Endodermal cell (in vitro differentiated cells): ENCODE measurements at regions not wholly inside any gene's neighbourhood (a gene's known extent, or its start where the extent isn't known, plus 50 kb on each side); places are given as distances from the start of the nearest gene placed in this dataset. TPM values are rescaled to one million over a fixed set of nuclear protein-coding genes. Genes with fewer than 3 reads are reported as not detected.

ENCODE experiments used
- DNase-seq: peaks from one replicate; pipeline ENCODE4 v3.0.0-alpha.2; 2017
- H3K27ac ChIP-seq: 2 replicates; pipeline ENCODE4 v1.5.1; 2013; ENCODE audit warnings: mild to moderate bottlenecking, low read depth, low read length, moderate library complexity
- H3K27me3 ChIP-seq: 2 replicates; pipeline ENCODE4 v1.6.1; 2013; ENCODE audit warnings: mild to moderate bottlenecking, low read length, moderate library complexity; ENCODE audit not compliant: insufficient read depth, control insufficient read depth, poor library complexity, severe bottlenecking
- H3K36me3 ChIP-seq: 2 replicates; pipeline ENCODE4 v1.7.0; 2013; ENCODE audit warnings: mild to moderate bottlenecking, low read length, moderate library complexity; ENCODE audit not compliant: control insufficient read depth, insufficient read depth
- H3K4me1 ChIP-seq: one replicate; pipeline ENCODE4 v1.7.0; 2013; ENCODE audit warnings: low read length; ENCODE audit not compliant: control insufficient read depth, insufficient read depth
- H3K4me3 ChIP-seq: 2 replicates; pipeline ENCODE4 v1.5.1; 2013; ENCODE audit warnings: mild to moderate bottlenecking, low read length, moderate library complexity
- H3K9ac ChIP-seq: 2 replicates; pipeline ENCODE4 v1.6.1; 2013; ENCODE audit warnings: mild to moderate bottlenecking, low read length, moderate library complexity; ENCODE audit not compliant: poor library complexity, severe bottlenecking; ENCODE audit errors: extremely low read depth
- H3K9me3 ChIP-seq: 2 replicates; pipeline ENCODE4 v1.6.1; 2013; ENCODE audit warnings: mild to moderate bottlenecking, low read length, moderate library complexity; ENCODE audit not compliant: control insufficient read depth
- H3K27ac Mint-ChIP-seq: 2 replicates; pipeline ENCODE4 v1.8.0; 2020; ENCODE audit warnings: mixed read lengths
- H3K27me3 Mint-ChIP-seq: 2 replicates; pipeline ENCODE4 v1.8.0; 2021; ENCODE audit warnings: mild to moderate bottlenecking, mixed read lengths; ENCODE audit not compliant: insufficient read depth
- H3K36me3 Mint-ChIP-seq: 2 replicates; pipeline ENCODE4 v1.8.0; 2020; ENCODE audit warnings: low read depth, mixed read lengths
- H3K4me1 Mint-ChIP-seq: 2 replicates; pipeline ENCODE4 v1.8.0; 2020; ENCODE audit warnings: mixed read lengths
- H3K4me3 Mint-ChIP-seq: 2 replicates; pipeline ENCODE4 v1.8.0; 2020; ENCODE audit warnings: mild to moderate bottlenecking, moderate library complexity, mixed read lengths
- H3K9me3 Mint-ChIP-seq: 2 replicates; pipeline ENCODE4 v1.8.0; 2020; ENCODE audit warnings: mild to moderate bottlenecking, mixed read lengths
- WGBS, 2 experiments: methylation state at CpG; one replicate each; pipeline versions ENCODE4 v1.1.5 to v1.1.7; 2013; ENCODE audit warnings: missing lambda C conversion rate in 2 of 2, mixed read lengths in 1 of 2; ENCODE audit not compliant: insufficient coverage in 1 of 2, insufficient read length in 1 of 2; 5-methylcytosine and 5-hydroxymethylcytosine counted together
- microRNA-seq: library from miRNA; unstranded; fragments of <30 nt; microRNA quantifications from one replicate; pipeline ENCODE4 v1.2.0, GENCODE V29; 2020; ENCODE audit warnings: borderline microRNAs expressed
- TF ChIP-seq, protein P1 (sequence below): fragments of 200-600 bp; sonication (generic); conservative IDR thresholded peaks from 2 replicates; pipeline ENCODE4 v1.5.0; 2021; ENCODE audit warnings: antibody characterized with exemption, mild to moderate bottlenecking

DNA sequence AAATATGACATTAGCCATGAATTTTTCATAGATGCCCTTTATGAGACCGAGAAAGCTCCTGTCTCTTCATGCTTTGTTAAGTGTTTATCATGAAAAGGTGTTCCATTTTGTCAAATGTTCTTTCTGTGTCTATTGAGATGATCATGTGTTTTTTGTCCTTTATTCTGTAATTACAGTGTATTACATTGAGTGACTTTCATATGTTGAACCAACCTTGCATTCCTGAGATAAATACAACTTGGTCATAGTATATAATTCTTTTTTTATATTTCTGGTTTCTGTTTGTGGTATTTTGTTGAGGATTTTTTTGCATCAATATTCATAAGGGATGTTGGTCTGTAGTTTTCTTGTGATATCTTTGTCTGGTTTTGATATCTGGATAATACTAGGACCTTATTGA, 52.9 kb upstream of the HPCAL1 start:
- Histone ChIP-seq H3K27ac (no peak overlapping the region), H3K9ac (no peak overlapping the region), H3K4me1 (no peaks in the 10 kb centered on the region), H3K9me3 (peaks cover 8% of the 10 kb centered on the region), H3K4me3 (no peak overlapping the region), H3K27me3 (no peaks in the 10 kb centered on the region), H3K36me3 (no peaks in the 10 kb centered on the region)
- TF ChIP-seq, protein P1, sequence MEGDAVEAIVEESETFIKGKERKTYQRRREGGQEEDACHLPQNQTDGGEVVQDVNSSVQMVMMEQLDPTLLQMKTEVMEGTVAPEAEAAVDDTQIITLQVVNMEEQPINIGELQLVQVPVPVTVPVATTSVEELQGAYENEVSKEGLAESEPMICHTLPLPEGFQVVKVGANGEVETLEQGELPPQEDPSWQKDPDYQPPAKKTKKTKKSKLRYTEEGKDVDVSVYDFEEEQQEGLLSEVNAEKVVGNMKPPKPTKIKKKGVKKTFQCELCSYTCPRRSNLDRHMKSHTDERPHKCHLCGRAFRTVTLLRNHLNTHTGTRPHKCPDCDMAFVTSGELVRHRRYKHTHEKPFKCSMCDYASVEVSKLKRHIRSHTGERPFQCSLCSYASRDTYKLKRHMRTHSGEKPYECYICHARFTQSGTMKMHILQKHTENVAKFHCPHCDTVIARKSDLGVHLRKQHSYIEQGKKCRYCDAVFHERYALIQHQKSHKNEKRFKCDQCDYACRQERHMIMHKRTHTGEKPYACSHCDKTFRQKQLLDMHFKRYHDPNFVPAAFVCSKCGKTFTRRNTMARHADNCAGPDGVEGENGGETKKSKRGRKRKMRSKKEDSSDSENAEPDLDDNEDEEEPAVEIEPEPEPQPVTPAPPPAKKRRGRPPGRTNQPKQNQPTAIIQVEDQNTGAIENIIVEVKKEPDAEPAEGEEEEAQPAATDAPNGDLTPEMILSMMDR, result no peak
- Mint-ChIP-seq H3K4me1 (no peaks in the 10 kb centered on the region), H3K9me3 (peaks cover 12% of the 10 kb centered on the region), H3K4me3 (no peak overlapping the region), H3K27ac (no peak overlapping the region), H3K36me3 (no peaks in the 10 kb centered on the region), H3K27me3 (no peaks in the 10 kb centered on the region)
- DNase-seq, result no peak
- WGBS, 2 experiments, result 84% methylated on average over 1 of the region's 1 CpG; no CpG with 5 or more reads in 1 of the 2 experiments

DNA sequence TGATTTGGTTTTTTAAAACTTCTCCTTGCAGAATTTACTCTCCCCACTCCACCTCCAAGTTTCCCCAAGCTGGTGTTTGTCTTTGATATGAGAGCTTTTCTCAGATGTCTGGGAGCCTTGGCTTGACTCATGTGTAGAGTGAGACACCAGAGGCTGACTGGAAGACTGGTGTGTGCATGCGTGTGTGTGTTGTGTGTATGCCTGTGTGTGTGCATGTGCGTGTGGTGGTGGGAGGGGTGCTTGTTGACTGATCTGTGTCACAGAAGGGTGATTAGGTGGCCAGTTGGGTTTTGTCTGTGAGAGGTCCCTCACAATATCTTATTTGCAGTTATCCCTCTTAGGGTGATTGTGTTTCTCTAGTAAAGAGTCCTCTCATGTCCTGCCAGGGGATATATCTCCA, 50.5 kb upstream of the HPCAL1 start:
- H3K4me3 ChIP-seq, result no peak overlapping the region
- no peaks in the 10 kb centered on the region for H3K36me3 Mint-ChIP-seq
- peaks cover 12% of the 10 kb centered on the region for H3K9me3 Mint-ChIP-seq
- H3K36me3 ChIP-seq, result no peaks in the 10 kb centered on the region
- H3K27me3 Mint-ChIP-seq, result no peaks in the 10 kb centered on the region
- no peak overlapping the region for H3K9ac ChIP-seq
- H3K27ac ChIP-seq, result no peak overlapping the region
- DNase-seq, result peak; percentile 35
- no peaks in the 10 kb centered on the region for H3K4me1 ChIP-seq
- WGBS, 2 experiments, result 94% methylated on average over 2 of the region's 2 CpGs; no CpG with 5 or more reads in 1 of the 2 experiments
- no peak overlapping the region for H3K27ac Mint-ChIP-seq
- no peaks in the 10 kb centered on the region for H3K4me1 Mint-ChIP-seq
- TF ChIP-seq, protein P1, result no peak
- H3K27me3 ChIP-seq, result no peaks in the 10 kb centered on the region
- peaks cover 8% of the 10 kb centered on the region for H3K9me3 ChIP-seq
- no peak overlapping the region for H3K4me3 Mint-ChIP-seq

DNA sequence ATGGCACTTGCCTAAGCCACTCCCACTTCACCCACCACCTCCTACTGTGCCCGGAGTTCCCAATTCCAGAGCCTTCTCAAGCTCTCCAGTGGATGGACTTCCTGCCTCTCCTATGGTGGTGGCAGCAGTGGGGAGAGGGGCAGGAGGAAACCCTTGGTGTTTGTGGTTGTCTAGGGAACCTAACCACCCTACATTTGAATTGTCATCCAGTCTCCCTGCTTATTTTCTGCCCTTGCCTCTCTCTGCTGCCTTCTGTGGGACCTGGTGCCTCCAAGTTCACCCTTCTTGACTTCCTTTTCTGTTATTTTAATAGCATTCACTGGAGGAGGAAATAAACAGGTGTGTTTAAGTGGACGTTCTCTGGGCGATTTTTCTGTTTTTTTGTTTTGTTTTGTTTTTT, 50.0 kb upstream of the HPCAL1 start:
- H3K4me3 ChIP-seq, result no peak overlapping the region
- Mint-ChIP-seq H3K27ac (no peak overlapping the region), H3K36me3 (no peaks in the 10 kb centered on the region), H3K4me3 (no peak overlapping the region), H3K4me1 (no peaks in the 10 kb centered on the region), H3K9me3 (peaks cover 12% of the 10 kb centered on the region), H3K27me3 (no peaks in the 10 kb centered on the region)
- H3K9ac ChIP-seq, result no peak overlapping the region
- no peak overlapping the region for H3K27ac ChIP-seq
- 93% methylated on average over 3 of the region's 3 CpGs; no CpG with 5 or more reads in 1 of the 2 experiments for WGBS, 2 experiments
- H3K27me3 ChIP-seq, result no peaks in the 10 kb centered on the region
- H3K4me1 ChIP-seq, result no peaks in the 10 kb centered on the region
- no peaks in the 10 kb centered on the region for H3K36me3 ChIP-seq
- peaks cover 8% of the 10 kb centered on the region for H3K9me3 ChIP-seq
- TF ChIP-seq, protein P1, result no peak
- DNase-seq, result no peak

Small RNAs in the stretch of these regions (microRNA-seq; reads per million reads assigned to microRNA genes)
- not detected for gene MIR4261
